ENCODE measurements at regions not wholly inside any gene's neighbourhood (a gene's known extent, or its start where the extent isn't known, plus 50 kb on each side); places are given as distances from the start of the nearest gene placed in this dataset.
A peak's percentile ranks its signal among the peaks of the same experiment; 100 is the strongest.

DNA sequence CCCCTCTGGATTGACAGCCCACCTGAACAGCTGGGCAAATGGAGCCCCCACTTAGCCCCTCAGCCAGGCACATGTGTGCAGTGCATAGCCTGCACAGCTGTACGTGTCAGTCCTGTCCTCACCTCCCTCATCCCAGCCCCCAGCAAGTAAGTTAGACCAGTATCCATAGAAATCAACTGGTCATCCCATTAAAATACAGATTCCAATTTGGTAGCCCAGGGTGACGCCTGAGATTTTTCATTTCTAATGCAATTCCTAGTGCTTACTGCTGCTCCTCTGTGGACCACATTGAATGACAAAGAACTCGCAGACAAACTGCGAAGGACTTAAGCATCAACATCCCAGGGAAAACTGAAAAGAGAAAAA, 99.0 kb upstream of the GJB5 start:
- no peak for DNase-seq (ENCODE audit: low read depth)

DNA sequence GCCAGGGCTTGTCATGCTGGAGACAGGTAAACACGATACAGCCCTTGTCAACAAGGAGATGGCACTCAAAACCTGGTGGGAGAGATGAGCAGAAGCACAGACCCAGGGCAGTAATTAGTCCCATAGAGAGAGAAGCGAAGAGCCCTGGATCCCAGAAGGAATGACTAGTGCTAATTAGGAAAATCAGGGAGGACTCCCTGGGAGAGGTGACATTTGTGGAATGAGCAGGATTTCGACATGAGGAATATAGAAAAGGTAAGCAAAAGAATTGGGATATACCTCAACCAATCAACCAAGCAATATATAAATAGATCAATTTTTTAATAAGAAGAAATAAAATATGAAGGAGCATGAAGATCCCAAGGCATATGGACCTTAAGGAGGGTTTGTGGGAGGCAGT, 98.5 kb upstream of the GJB5 start:
- DNase-seq (ENCODE audit: low read depth): no peak

DNA sequence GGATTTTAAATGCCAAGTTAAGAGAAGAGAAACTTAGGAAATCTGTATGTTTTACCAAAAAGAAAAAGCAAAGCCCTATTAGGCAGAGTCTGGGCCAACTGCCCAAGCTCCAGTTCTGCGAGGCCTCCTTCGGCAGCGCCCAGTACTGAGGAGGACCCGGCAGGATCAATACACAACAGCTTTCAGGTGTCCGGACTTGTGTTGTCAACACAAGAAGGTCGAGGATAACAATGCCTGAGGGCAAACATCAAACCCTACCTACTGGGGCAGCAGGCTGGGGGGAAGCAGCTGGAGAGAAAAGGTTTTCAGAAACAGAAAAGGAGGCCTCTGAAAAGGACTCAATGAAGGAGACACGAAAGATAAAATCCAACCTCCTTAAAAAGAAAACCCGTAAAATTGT, 98.1 kb upstream of the GJB5 start:
- no peak for DNase-seq (ENCODE audit: low read depth)

DNA sequence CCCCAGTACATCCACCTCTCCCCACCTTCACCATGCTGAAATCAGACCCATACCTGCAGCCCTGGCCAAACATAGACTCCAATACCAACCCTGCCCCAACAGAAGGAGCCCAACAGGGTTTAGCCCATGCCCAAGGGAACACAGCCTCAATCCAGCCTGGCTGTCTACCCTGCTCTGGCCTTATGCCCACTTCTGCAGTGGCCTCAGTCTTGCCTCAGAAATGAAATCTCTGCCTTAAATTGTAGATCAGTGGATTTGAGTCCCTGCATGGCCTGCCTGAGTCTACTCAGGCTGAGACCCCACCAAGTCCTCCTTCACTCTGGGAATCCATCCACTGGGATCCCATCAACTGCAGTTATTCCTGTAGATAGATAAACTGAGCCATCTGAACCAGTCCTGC, 97.6 kb upstream of the GJB5 start:
- DNase-seq (ENCODE audit: low read depth): no peak

DNA sequence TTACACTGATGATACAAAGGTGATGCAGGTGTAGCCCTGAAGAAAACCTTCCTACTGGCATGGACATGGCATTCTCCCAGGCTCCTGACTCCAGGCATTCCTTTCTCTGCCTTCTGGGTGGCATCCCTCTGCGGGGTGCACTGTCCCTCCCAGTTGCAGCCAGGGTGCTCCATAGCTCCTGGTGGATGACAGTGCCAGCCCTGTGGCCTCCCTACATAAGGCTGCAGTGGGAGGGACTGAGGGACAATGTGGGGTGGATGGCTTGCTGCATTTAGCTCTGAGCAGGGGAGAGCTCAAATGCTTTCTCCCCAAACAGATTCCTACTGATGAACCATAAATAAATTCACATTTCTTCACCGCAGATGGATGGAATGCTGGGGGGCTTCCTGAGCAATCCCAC, 97.0 kb upstream of the GJB5 start:
- DNase-seq (ENCODE audit: low read depth): no peak

DNA sequence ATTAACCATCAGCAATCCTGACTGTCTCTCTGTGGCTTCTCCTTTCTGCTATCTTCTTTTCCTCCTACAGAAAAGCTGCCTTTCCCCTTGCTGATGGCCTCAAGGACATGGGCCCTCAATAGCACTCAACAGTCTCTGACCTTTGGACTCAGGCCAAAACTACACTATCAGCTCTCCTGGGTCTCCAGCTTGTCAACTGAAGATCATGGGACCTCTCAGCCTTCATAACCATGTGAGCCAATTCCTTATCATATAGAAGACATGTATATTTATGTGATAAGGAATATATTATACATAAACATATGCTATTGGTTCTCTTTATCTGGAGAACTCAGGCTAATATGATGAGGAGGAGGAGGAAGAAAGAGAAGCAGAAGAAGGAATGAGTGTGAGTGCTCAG, 91.8 kb upstream of the GJB5 start:
- no peak for DNase-seq (ENCODE audit: low read depth)

DNA sequence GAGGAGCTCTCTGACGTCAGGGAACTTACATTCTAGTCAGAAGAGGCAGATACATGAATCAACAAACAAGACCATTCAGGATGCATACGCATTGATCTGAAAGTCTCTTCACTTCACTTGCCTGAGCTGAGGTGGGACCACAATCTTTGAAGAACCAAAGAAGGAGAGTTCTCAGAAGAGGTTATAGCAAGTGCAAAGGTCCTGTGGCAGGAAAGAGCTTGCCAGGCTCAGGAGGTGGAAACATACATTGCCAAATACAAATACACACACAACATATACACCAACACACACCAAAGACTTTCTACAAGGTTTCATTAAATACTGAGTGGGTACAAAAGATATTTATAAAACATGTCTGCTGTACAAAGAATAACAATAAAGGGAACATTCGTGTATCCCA, 86.8 kb upstream of the GJB5 start:
- DNase-seq (ENCODE audit: low read depth): no peak

DNA sequence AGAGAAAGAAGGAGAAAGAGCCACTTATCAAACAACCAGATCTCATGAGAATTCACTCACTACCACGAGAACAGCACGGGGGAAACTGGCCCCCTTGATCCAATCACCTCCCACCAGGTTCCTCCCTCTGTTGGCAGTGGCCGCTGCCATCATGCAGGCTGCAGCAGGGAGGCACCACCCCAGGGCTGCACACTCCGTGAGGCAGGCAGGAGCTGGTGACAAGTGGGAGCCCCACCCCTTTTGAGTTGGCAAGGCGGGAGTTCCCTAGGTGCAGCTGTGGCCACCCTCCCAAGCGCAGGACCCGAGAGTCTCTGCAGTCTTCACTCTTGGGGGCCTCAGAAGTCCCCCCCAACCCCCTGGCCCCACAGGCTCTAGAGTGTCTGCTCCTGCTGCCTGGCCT, 83.9 kb upstream of the GJB5 start:
- DNase-seq (ENCODE audit: low read depth): no peak

DNA sequence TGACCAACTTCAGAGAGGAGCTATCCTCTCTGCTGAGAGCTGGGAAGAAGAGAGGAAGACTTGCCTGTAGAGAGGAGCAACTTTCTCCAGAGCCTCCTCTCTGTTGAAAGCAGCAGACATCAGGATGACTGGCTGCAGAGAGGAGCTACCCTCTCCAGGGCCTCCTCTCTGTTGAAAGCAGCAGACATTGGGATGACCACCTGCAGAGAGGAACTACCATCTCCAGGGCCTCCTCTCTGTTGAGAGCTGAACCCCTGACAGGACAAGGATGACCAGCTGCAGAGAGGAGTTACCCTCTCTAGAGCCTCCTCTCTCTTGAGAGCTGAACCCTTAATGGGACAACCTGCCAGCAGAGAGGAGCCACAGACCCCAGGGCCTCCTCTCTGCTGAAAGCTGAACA, 83.0 kb upstream of the GJB5 start:
- DNase-seq (ENCODE audit: low read depth): no peak

DNA sequence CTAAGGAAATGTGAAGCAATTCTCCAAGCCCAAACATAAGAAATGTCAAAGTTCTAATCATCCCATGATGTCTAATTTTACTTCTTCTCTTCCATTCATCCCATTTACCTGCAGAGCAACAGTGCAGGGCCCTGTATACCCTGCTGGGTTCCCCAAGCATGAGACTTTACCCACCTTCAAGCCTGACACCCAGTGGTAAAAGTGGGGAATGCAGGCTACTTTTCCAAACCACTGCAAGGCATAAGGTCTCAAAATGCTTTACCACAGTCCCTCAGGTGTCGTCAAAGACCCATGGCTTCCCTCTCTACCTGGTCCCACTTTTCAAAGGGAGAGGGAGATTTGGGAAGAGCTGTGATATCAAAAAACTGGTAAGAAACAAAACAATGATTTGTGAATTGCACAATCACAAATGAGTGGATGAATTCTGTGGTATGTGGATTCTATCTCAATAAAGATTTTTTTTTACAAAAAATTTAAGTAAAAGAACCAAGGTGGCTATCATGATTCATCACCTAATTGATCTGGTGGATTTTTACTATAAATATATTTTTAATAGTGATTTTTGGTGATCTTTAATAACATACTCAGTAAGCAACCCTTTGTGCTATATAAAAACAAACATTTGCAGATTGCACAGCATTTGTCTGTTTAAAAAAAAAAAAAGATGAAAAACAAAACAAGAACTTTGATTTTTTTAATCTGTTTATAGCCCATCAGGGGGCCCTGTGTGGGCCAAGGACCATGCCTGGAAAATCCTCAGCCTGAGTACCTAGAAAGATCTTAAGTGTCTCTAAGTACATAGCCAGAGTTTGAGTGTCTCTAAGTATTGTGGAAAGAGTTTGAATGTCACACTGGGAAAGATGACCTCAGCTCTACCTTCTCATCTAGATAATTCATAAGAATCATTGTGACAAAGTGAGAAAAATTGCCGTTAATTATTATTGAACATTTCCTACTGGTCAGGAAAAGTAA, 73.1 kb upstream of the GJB5 start:
- DNase-seq (ENCODE audit: low read depth): peak; percentile 47

DNA sequence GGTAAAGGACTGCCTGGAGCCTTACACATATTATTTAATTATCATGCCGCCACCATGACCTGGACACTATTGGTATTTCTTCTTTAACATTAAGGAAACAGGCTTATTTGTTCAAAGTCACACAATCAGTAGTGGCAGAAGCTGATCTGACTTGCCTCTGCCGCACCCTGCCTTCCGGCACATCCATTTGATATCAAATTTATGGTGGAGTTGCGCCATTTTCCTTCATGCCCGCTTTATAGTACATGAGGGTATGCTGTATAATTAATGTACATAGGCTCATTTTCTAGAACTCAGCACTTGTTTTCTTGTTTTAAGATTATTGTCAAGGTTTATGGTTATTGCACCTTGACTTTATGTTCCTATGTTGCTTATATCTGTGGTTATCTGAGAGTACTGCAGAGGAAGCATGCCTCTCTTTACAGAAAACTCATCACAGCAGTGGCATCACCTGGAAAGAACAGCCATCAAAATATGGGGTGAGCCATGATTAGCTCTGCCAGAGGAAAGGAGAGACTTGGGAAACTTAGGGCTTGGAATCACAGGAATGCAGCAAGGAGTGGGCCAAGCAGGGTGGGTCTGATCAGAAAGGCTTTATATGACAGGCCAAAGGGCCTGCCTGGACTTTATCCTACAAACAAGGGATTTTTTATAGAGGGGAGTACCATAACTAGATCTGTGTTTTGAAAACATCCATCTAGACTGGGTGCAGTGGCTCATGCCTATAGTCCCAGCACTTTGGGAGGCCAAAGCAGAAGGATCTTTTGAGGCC, 72.2 kb upstream of the GJB5 start:
- DNase-seq (ENCODE audit: low read depth): no peak

DNA sequence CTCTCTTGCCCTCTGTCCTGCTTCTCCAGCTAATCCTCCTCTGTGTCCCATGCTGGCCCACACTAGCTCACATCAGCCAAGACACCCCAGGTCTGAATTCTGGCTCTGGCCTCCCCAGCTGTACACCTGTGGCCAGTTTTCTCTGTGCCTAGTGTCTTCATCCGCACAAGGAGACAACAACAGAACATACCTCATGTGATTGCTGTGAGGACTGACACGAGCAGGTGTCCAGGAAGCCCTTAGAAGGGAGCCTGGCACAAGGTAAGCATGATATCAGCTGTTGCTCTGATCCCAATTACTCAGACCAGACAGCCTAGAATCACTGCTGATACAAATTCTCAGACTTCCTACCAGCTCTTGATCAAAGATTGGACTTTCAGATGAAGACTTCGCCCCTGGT, 71.2 kb upstream of the GJB5 start:
- no peak for DNase-seq (ENCODE audit: low read depth)

DNA sequence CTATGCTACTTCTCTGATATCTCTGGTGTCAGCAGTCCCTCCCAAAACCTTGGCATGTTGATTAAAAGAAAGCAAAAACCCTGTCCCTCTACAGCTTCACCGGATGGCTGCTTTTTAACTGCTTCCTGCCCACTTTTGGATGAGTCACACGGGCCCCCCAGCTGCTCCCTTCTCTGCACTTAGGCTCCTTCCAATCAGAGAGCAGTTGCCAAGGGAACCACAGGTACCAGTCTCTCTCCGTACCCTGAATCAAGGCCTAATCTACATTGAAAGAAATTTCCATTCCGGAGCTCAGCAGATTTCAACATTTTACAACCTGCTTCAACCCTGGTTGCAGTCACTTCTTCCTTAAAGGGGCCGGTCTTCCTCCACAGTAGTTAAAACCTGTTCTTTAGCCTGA, 70.6 kb upstream of the GJB5 start:
- DNase-seq (ENCODE audit: low read depth): peak; percentile 8

DNA sequence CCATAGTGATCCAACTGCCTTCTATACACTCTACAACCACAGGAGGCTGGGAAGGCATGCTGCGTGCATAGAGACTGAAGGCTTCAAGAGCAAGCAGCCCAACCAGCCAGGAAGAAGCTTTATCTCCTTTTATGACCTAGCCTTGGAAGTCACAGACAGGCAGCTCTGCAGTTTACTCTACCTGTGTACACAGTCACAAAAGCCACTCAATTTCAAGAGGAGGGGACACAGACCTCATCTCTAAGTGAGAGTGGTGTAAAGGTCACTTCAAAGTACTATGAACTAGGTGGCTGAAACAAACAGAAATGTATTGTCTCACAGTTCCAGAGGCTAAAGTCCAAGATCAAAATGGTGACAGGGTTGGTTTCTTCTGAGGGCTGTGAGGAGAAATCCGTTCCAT, 69.6 kb upstream of the GJB5 start:
- no peak for DNase-seq (ENCODE audit: low read depth)

DNA sequence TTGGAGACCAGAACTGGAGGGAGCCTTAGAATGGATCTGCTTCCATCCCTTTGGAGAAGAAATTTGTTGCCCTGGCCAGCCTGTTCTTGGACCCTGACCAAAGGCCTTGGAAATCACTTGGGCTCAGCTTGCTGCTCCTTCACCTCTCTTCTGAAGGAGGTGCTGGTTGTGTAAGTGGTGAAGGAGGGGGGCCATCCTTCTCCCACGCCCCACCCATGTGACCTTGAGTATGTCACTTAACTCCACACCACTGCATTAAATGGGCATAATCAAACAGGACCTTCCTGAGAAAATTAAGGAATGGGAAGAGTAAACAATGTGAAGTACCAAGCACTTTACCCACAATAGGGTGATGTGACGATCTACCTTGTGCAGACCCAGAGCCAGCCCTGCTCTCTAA, 68.3 kb upstream of the GJB5 start:
- no peak for DNase-seq (ENCODE audit: low read depth)

DNA sequence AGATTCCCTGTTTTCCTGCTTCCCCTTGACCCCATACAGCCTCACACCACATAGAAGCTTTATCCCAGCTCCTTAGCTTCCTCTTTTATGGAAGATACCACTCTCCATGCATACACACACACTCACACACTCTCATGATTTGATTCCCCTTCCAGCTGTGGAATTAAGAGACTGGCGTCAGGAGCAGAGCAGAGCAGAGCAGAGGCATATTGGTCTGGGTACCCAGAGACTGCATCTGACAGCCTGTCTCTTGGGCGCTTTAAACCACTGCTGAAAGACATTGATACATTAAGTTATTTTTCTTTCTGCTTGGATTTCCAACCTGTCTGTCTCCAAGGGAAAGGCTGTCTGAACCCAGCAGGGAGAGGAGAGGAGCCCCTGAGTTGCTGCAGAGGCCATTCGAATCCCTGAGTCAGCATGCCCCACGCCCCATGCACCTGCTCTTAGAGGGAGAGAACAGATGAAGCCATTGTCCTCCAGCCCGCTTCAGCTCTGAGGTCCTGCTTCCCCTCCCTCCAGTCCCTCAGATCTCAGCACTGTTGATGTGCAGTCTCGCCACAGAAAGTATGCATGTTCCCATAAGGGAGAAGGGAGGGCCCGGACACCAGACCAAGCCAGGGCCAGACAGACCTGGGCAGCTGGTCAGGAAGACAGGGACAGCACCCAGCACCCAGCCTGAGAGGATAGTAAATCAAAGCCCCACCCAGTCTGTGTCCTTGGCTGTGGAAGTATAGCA, 66.7 kb upstream of the GJB5 start:
- DNase-seq (ENCODE audit: low read depth): no peak

DNA sequence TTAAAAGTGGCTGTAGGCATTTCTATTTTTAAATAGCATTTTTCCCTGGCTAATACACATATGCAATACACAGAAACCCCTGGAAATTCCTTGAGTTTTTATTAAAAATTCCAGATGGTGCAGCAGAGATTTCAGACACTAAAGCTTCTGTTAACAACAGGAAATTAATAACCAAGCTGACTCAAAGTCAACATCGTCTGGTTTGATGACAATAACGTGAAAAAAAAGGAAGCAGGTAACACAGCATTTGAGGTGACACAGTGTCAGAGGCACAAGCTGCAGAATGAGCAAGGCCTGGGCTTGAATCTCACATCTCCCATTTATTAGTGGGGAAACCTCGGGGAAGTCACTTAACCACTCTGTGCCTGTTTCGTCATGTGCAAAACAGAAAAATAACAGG, 64.6 kb upstream of the GJB5 start:
- no peak for DNase-seq (ENCODE audit: low read depth)

DNA sequence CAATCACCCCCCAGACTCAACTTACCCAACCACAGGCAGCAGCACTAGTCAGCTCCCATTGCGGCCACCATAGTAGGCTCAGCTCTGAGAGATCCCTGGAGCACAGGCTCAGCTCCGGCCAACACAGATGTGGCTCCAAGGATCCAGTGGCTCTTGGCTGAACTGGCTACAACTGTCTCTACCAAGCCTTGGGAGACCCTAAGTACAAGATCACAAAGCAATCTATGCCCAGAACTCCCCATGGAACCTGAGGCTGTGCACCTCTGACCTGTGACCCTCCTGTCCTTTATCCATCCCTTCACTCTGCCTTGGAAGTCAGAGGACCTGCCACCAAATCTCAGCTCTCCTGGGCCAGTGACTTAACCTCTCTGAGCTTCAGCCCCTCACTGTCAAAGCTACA, 61.8 kb upstream of the GJB5 start:
- no peak for DNase-seq (ENCODE audit: low read depth)

DNA sequence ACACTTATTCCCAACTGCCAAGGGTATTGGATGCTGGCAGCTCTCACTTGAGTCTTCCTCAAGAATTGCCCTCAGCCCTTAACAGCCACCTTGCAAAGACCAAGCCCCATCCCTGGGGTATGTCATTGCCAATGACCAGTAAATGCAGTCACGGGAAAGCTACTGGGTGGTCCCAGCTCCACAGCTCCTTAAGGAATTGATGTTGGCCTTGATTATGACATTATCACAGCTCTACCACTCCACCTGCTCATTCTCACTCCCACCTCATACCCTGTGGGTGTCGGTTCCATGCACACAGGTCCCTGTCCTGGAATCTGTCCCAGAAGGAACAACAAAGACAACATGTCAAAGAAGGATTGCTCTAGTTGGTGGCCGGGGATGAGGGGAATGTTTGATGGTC, 60.5 kb upstream of the GJB5 start:
- DNase-seq (ENCODE audit: low read depth): no peak

DNA sequence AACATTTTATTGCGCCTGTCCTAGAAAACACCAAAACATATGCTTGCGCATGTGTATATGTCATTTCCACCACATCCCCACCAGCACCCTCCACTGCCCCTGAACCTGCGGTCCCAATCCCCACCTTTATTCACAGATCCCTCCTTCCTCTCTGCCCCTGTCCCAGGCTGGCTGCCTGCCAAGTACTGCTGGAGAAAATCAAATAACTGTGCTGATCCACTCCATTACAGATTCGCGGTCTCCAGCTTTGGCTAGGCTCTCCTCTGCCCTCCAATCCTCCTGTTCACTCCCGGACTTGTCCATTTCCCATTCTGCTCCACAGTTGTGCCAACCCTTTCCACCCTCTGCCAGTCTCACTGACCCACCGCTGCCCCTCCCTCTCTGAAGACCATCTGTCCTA, 59.3 kb upstream of the GJB5 start:
- DNase-seq (ENCODE audit: low read depth): peak; percentile 32

DNA sequence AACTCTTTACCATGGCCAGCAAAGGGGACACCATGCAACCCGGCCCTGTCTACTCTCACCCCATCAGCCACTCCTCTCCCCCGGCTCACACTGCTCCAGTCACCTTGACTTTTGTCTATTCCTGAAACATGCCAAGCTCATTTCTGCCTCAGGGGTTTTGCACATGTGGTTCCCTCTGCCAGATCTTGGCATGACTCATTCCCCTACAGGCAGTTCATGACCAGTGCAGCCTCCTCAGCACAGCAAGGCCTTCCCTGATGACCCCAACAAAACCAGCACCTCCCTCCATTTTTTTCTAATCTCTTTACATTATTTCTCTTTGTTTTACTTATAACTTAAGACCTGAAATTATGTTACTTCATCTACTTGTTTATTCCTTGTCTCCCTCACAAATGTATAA, 58.6 kb upstream of the GJB5 start:
- DNase-seq (ENCODE audit: low read depth): peak; percentile 93

DNA sequence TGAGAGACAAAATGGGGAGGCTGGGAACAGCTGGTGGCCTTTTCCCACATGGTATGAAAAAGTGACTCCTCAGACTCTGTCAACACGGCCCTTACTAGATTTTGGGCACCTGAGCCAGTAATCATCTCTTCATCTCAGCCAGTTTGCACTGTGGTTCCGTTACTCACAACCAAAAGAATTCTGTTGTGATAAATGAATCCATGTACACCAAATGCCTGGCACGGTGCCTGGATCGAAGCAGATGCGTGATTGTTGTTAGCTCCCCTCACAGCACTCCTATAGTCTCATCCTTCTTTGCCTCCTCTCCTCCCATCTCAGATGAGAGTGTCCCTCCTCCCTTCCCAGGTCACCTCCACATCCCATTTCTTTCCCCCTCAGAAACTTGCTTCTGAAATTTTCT, 57.9 kb upstream of the GJB5 start:
- DNase-seq (ENCODE audit: low read depth): peak; percentile 57

DNA sequence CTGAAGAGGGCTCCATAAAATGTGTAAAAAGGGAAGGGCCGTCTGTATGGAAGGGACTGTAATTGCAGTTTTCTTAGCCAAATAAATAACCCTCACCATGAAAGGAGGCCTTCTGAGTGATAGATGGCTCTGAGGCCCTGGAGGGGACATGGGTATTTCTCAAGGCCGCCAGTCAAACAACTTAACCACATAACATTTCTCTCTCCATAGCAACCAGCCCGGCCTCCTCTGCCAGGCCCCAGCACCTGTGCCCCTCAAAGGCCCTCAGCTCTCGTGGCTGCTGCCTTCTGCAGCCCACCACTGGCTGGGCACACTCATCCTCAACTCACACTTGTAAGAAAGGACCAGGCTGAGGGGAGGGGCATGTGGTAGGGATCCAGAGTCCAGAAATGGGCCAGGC, 57.0 kb upstream of the GJB5 start:
- peak; percentile 16 for DNase-seq (ENCODE audit: low read depth)

All from M059J (cell line).